GM18498 (cell line): ENCODE measurements at regions not wholly inside any gene's neighbourhood (a gene's known extent, or its start where the extent isn't known, plus 50 kb on each side); places are given as distances from the start of the nearest gene placed in this dataset.
"Not testable (repeated sequence)": the region's sequence is repeated elsewhere in the genome, so short reads cannot be mapped to it uniquely, and the experiment has no call there.

ENCODE experiments used
- ATAC-seq: cut with Tn5 transposase; IDR thresholded peaks from one replicate; pipeline ENCODE4 v1.9.1; 2021; ENCODE audit warnings: mild to moderate bottlenecking, moderate library complexity; ENCODE audit not compliant: unreplicated experiment

DNA sequence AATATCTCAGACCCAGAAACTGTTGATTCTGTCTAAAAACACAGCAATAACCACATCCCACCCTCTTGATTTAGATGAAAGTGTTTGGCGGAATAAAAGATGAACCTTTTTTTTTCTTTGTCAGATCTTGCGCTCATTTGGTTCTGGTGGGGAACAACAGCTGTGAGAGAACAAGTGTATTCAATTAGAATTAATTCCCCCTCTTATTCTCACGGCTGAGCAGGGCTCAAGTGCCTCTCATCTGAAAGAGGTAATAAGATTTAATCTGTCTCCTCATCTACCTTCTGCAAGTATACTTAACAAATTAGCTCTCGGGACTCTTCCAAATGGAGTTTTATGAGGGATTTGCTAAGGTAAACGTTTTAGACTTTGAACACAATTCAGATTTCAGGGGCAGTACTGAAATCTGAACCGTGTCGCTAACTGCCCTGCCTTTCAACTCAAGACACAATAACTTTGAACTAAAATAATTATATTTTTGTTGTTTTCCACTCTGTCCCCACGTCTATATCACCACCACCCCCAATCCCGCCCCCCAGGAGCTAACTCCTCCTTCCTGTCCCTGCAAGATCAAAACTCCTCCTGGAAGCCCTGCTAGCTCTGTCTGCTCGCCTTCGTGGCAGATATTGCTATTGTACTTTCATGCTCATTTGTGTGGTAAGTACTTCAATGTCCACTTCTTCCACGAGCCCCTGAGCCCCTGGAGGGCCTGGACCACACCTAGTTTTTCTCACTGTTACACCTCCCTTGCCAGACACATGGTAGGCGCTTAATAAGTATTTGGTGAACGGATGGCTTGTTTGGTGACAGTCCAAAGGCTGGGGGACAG, 54.2 kb upstream of the ROPN1B start:
- ATAC-seq: not testable (repeated sequence)

GRCh38 chr3:125915437-125915787, 53.6 kb upstream of the ROPN1B start:
- not testable (repeated sequence) for ATAC-seq

DNA sequence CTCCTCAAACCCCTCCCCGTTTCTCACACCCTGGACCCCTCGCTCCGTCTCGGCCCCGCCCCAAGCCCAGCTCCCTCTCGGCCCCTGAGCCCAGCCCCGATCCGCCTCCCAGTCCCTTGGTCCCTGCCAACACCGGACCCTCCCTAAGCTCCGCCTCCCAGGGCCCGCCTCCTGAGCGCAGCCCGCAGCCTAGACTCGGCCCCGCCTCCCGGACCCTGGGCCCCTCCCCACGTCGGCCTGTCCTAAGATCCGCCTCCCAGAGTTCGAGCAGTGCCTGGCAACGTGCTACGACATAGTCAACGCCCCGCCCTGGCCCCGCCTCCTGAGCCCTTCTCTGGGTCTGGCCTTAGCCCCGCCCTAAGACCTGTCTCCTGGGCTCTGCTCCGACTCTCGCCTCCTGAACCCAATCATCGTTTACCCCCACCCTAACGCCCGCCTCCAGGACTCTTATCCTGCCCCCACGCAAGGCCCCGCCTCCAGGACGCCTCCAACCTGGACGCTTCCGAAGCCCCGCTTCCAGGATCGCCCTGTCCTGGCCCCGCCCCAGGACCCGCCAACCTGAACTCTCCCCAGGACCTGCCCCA, 53.1 kb upstream of the ROPN1B start:
- ATAC-seq: peak; percentile 87

- ATAC-seq: peak; percentile 88
Measured at GRCh38 chr3:125916376-125916978, 52.5 kb upstream of the ROPN1B start.

DNA sequence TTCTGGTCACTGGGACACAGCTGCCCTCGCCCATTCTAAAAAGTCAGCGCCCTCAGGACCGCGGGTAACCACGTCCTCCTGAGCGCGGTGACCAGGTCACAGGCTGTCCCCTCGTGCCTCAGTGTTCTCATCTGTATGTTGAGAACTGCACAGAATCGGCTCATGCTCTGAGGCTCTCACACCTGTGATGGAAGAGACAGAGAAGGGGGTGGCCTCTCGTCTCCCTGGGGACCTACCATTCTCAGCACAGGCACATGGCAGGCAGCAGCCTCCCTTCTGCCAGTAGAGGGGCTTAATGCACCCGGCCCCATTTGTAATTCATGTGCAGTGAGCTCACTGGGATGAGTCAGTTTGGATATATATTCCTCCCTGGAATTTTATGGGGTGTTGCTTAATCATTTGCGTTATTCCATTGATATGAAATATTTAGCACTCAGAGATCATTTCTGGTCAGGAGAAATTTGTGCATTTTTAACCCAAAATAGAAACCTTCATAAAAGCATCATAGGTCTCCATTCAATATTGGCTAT, 51.9 kb upstream of the ROPN1B start:
- not testable (repeated sequence) for ATAC-seq

GRCh38 chr3:125918024-125918423, 51.0 kb upstream of the ROPN1B start:
- not testable (repeated sequence) for ATAC-seq

DNA sequence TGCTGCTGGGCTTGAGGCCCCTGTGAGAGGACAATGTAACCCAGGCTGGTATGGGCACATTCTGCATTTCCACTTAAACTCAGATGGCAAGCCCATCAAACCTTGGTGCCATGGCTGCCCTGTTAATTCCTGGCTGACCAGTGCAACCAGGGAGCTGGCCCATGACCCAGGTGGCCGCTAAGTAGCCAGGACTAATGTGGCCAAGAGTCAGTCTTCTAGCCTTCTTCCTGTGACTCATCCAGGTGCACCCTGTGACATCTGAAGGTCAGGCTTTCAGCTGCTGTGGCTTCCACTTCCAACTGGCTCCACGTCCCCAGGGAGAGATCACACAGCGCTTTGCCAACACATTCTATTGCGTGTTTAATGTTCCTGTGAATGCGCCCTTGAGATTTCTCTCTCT, 50.5 kb upstream of the ROPN1B start:
- ATAC-seq: not testable (repeated sequence)

DNA sequence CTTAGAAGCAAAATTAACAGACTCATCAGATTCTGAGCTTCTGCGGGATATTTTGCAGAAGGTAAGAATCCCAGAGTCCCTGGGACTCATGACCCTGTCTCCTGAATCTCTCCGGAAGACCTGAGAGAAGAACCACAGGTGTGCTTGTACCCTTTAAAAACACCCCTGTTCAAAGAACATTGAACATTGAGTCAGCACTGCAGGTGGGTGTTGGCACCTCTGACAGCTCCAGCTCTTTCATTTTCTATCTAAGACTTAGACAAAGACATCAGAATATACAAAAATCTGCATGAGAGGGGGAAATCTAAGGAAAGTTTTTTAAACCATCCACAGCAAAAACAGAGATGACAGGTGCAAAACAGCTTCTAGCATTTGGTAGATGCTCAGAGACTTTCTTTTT, 50.1 kb upstream of the ROPN1B start:
- not testable (repeated sequence) for ATAC-seq
